OCI-LY7 (cell line): ENCODE measurements at regions not wholly inside any gene's neighbourhood (a gene's known extent, or its start where the extent isn't known, plus 50 kb on each side); places are given as distances from the start of the nearest gene placed in this dataset.

Source experiments
- CTCF ChIP-seq: fragments of 200-600 bp; sonication (generic); conservative IDR thresholded peaks from 2 replicates; pipeline ENCODE4 v1.5.1; 2014; ENCODE audit warnings: mild to moderate bottlenecking, antibody characterized with exemption, low read length, moderate library complexity, mixed read lengths
- EZH2phosphoT487 ChIP-seq: fragments of 200-600 bp; sonication (generic); IDR thresholded peaks from 2 replicates; pipeline ENCODE4 v1.6.1; 2018; ENCODE audit warnings: low read depth, borderline replicate concordance, mild to moderate bottlenecking, mixed run types, antibody characterized with exemption, low read length, moderate library complexity, mixed read lengths

GRCh38 chr7:55690-56248 is 136.6 kb upstream of the FAM20C start:
- TF ChIP-seq CTCF (no peak), EZH2phosphoT487 (no peak)
